HepG2 (cell line): ENCODE measurements at regions not wholly inside any gene's neighbourhood (a gene's known extent, or its start where the extent isn't known, plus 50 kb on each side); places are given as distances from the start of the nearest gene placed in this dataset.
A peak's percentile ranks its signal among the peaks of the same experiment; 100 is the strongest.

Experiments
- ASH2L ChIP-seq: fragments of 300-600, 200-600 bp; sonication (generic); IDR thresholded peaks from 2 replicates; pipeline ENCODE4 v1.7.0; 2017; ENCODE audit warnings: low read depth, mild to moderate bottlenecking, moderate library complexity, mixed read lengths, low read length; ENCODE audit not compliant: insufficient read length
- BATF2 ChIP-seq: sonication (generic); formaldehyde crosslinking; IDR thresholded peaks from 2 replicates; pipeline ENCODE4 v1.8.0; 2022; ENCODE audit warnings: mild to moderate bottlenecking, missing genetic modification reagents, moderate library complexity
- CBX1 ChIP-seq: IDR thresholded peaks from one replicate; pipeline ENCODE4 v1.6.1; 2016; ENCODE audit warnings: antibody characterized with exemption, low read depth
- FOXP1 ChIP-seq, 2 experiments: fragments of 450-650 bp in 1 of 2; IDR thresholded peaks; 2 replicates each; pipeline ENCODE4 v1.6.1; 2017 to 2018; ENCODE audit warnings: antibody characterized with exemption in 1 of 2
- LRRFIP1 ChIP-seq: sonication (generic); formaldehyde crosslinking; conservative IDR thresholded peaks from 2 replicates; pipeline ENCODE4 v1.4.0; 2020; ENCODE audit warnings: missing genetic modification reagents
- MAFF ChIP-seq: IDR thresholded peaks from 2 replicates; pipeline ENCODE4 v1.6.1; 2011; ENCODE audit warnings: low read depth, low read length, improper control_type of control experiment
- NFYB ChIP-seq: sonication (generic); formaldehyde crosslinking; IDR thresholded peaks from 2 replicates; pipeline ENCODE4 v1.4.0; 2020; ENCODE audit warnings: missing genetic modification reagents
- PAWR ChIP-seq: sonication (generic); formaldehyde crosslinking; IDR thresholded peaks from 2 replicates; pipeline ENCODE4 v1.4.0; 2020; ENCODE audit warnings: missing genetic modification reagents, mild to moderate bottlenecking, borderline replicate concordance
- SAFB2 ChIP-seq: sonication (generic); formaldehyde crosslinking; IDR thresholded peaks from 2 replicates; pipeline ENCODE4 v1.5.1; 2020; ENCODE audit warnings: missing genetic modification reagents, low read depth, mild to moderate bottlenecking, borderline replicate concordance
- SRSF1 ChIP-seq: fragments of 200-400 bp; formaldehyde crosslinking; optimal IDR thresholded peaks from 2 replicates; pipeline ENCODE3; 2017; ENCODE audit warnings: mild to moderate bottlenecking, low read depth, low read length, moderate library complexity
- USF2 ChIP-seq, 2 experiments: sonication (generic) in 1 of 2; formaldehyde crosslinking in 1 of 2; IDR thresholded peaks; 2 replicates each; pipeline versions ENCODE4 v1.5.1 to v1.6.1; 2011 to 2020; ENCODE audit warnings: borderline replicate concordance in 1 of 2, low read depth in 1 of 2, low read length in 1 of 2, mild to moderate bottlenecking in 1 of 2, missing genetic modification reagents in 1 of 2, moderate library complexity in 1 of 2
- ZBTB7A ChIP-seq: sonication (generic); formaldehyde crosslinking; IDR thresholded peaks from 2 replicates; pipeline ENCODE4 v1.8.0; 2022; ENCODE audit warnings: mild to moderate bottlenecking, missing genetic modification reagents
- ZFP41 ChIP-seq: sonication (generic); formaldehyde crosslinking; IDR thresholded peaks from 2 replicates; pipeline ENCODE4 v1.4.0; 2020; ENCODE audit warnings: mild to moderate bottlenecking, missing genetic modification reagents, borderline replicate concordance
- ZNF251 ChIP-seq: sonication (generic); formaldehyde crosslinking; IDR thresholded peaks from 2 replicates; pipeline ENCODE4 v1.9.0; 2021; ENCODE audit warnings: mild to moderate bottlenecking, missing genetic modification reagents
- ZNF367 ChIP-seq: sonication (generic); formaldehyde crosslinking; IDR thresholded peaks from 2 replicates; pipeline ENCODE4 v1.4.0; 2020; ENCODE audit warnings: missing genetic modification reagents, borderline replicate concordance
- ZNF691 ChIP-seq: sonication (generic); formaldehyde crosslinking; IDR thresholded peaks from 2 replicates; pipeline ENCODE4 v1.4.0; 2020; ENCODE audit warnings: missing genetic modification reagents, low read depth, mild to moderate bottlenecking, borderline replicate concordance
- ZNF720 ChIP-seq: sonication (generic); formaldehyde crosslinking; IDR thresholded peaks from 2 replicates; pipeline ENCODE4 v1.4.0; 2020; ENCODE audit warnings: missing genetic modification reagents
- ZNF770 ChIP-seq: sonication (generic); formaldehyde crosslinking; IDR thresholded peaks from 2 replicates; pipeline ENCODE4 v1.5.0; 2020; ENCODE audit warnings: mild to moderate bottlenecking, missing genetic modification reagents
- ZZZ3 ChIP-seq: sonication (generic); formaldehyde crosslinking; IDR thresholded peaks from 2 replicates; pipeline ENCODE4 v1.4.0; 2020; ENCODE audit warnings: missing genetic modification reagents, mild to moderate bottlenecking, borderline replicate concordance
- TF ChIP-seq, protein P1 (sequence below): sonication (generic); formaldehyde crosslinking; IDR thresholded peaks from 2 replicates; pipeline ENCODE4 v1.8.1; 2023; ENCODE audit warnings: missing genetic modification reagents, mild to moderate bottlenecking, borderline replicate concordance

- TF ChIP-seq FOXP1 (IDR thresholded peaks at IDR 0.05) (no peak), FOXP1 (CRISPR knock-in tag; IDR thresholded peaks at IDR 0.05) (peak; percentile 58; the same call in 1 of the 2 replicates), LRRFIP1 (no peak), SAFB2 (CRISPR knock-in tag) (no peak), ZNF367 (CRISPR knock-in tag) (no peak), USF2 (IDR thresholded peaks at IDR 0.05; ENCODE audit: low read depth, low read length) (no peak), USF2 (CRISPR knock-in tag; IDR thresholded peaks at IDR 0.05; ENCODE audit: borderline replicate concordance) (no peak), MAFF (no peak), SRSF1 (peak; percentile 27), ZNF720 (CRISPR knock-in tag) (no peak), ZNF251 (CRISPR knock-in tag) (no peak), BATF2 (CRISPR knock-in tag) (no peak; the same call in 1 of the 2 replicates), ZBTB7A (CRISPR knock-in tag) (peak; percentile 73), NFYB (CRISPR knock-in tag) (no peak), ZNF770 (CRISPR knock-in tag) (no peak), ZZZ3 (CRISPR knock-in tag) (no peak), CBX1 (no peak), ZFP41 (no peak), ZNF691 (CRISPR knock-in tag) (no peak), PAWR (CRISPR knock-in tag) (no peak), ASH2L (no peak)
- TF ChIP-seq, protein P1, sequence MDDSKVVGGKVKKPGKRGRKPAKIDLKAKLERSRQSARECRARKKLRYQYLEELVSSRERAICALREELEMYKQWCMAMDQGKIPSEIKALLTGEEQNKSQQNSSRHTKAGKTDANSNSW (CRISPR knock-in tag) = no peak
Measured at GRCh38 chr7:434891-435629, 84.6 kb downstream of the PDGFA start (continued).
